ENCODE measurements at regions not wholly inside any gene's neighbourhood (a gene's known extent, or its start where the extent isn't known, plus 50 kb on each side); places are given as distances from the start of the nearest gene placed in this dataset.

GRCh38 chr5:89133975-89134374 lies 251.0 kb upstream of the MEF2C start:
- no peak for TF ChIP-seq CTCF (IDR thresholded peaks at IDR 0.05)
- no peak for TF ChIP-seq ZFX (IDR thresholded peaks at IDR 0.05; ENCODE audit: borderline replicate concordance)
